ENCODE measurements at regions not wholly inside any gene's neighbourhood (a gene's known extent, or its start where the extent isn't known, plus 50 kb on each side); places are given as distances from the start of the nearest gene placed in this dataset.

- TF ChIP-seq MAX (IDR thresholded peaks at IDR 0.05) (no peak), ATF2 (IDR thresholded peaks at IDR 0.05; ENCODE audit: low read length) (no peak), CTCF (IDR thresholded peaks at IDR 0.05; ENCODE audit: control extremely low read depth in 1 of 3, insufficient read depth in 1 of 3, low read depth in 1 of 3, low read length in 3 of 3) (no peak), CREB1 (IDR thresholded peaks at IDR 0.05) (no peak)
Observed at GRCh38 chr2:13585732-13586131, 869.0 kb downstream of the TRIB2 start.

Measured in H1 (cell line).